Neural cell (in vitro differentiated cells): ENCODE measurements at regions not wholly inside any gene's neighbourhood (a gene's known extent, or its start where the extent isn't known, plus 50 kb on each side); places are given as distances from the start of the nearest gene placed in this dataset.

Experiments
- H2AFZ ChIP-seq: fragments of 200-600, 300-800 bp; sonication (generic), shearing (Covaris generic); 2 replicates; pipeline ENCODE4 v1.6.0; 2014; ENCODE audit warnings: low read depth, mild to moderate bottlenecking, antibody characterized with exemption, low read length, moderate library complexity
- H3F3A ChIP-seq: fragments of 200-600 bp; shearing (Covaris generic); 2 replicates; pipeline ENCODE4 v1.6.1; 2016; ENCODE audit warnings: mild to moderate bottlenecking, moderate library complexity, mixed read lengths, antibody characterized with exemption, low read length; ENCODE audit not compliant: insufficient read depth, poor library complexity, severe bottlenecking
- H3K27ac ChIP-seq: fragments of 200-600, 300-800 bp; sonication (generic), shearing (Covaris generic); 2 replicates; pipeline ENCODE4 v1.5.1; 2014; ENCODE audit warnings: mild to moderate bottlenecking, low read length, moderate library complexity
- H3K27me3 ChIP-seq: fragments of 300-800, 200-600 bp; sonication (generic), shearing (Covaris generic); 2 replicates; pipeline ENCODE4 v1.6.0; 2014; ENCODE audit warnings: mild to moderate bottlenecking, low read depth, low read length, moderate library complexity; ENCODE audit not compliant: insufficient read depth
- H3K36me3 ChIP-seq: fragments of 300-800, 200-600 bp; sonication (generic), shearing (Covaris generic); 2 replicates; pipeline ENCODE4 v1.5.1; 2014; ENCODE audit warnings: mild to moderate bottlenecking, antibody characterized with exemption, low read length, moderate library complexity; ENCODE audit not compliant: insufficient read depth
- H3K4me2 ChIP-seq: fragments of 300-800, 200-600 bp; sonication (generic), shearing (Covaris generic); 2 replicates; pipeline ENCODE4 v1.6.0; 2014; ENCODE audit warnings: mild to moderate bottlenecking, low read length
- H3K4me3 ChIP-seq: fragments of 300-800, 200-600 bp; sonication (generic), shearing (Covaris generic); 2 replicates; pipeline ENCODE4 v1.5.1; 2014; ENCODE audit warnings: mild to moderate bottlenecking, low read length, moderate library complexity
- H3K79me2 ChIP-seq: fragments of 200-600 bp; shearing (Covaris generic); replicated peaks from 2 replicates; pipeline ENCODE4 v1.6.0; 2014; ENCODE audit warnings: mild to moderate bottlenecking, low read length, moderate library complexity; ENCODE audit not compliant: insufficient read depth
- H3K9ac ChIP-seq: fragments of 300-800, 200-600 bp; sonication (generic), shearing (Covaris generic); 2 replicates; pipeline ENCODE4 v1.6.1; 2016; ENCODE audit warnings: mild to moderate bottlenecking, low read length, mixed read lengths
- H3K9me2 ChIP-seq: fragments of 200-600 bp; shearing (Covaris generic); 2 replicates; pipeline ENCODE4 v1.6.1; 2016; ENCODE audit warnings: mild to moderate bottlenecking, low read length, mixed read lengths; ENCODE audit not compliant: insufficient read depth
- H3K9me3 ChIP-seq: fragments of 200-600, 300-800 bp; sonication (generic), shearing (Covaris generic); 2 replicates; pipeline ENCODE4 v1.6.1; 2016; ENCODE audit warnings: mild to moderate bottlenecking, mixed run types, low read length, moderate library complexity, mixed read lengths
- H4K20me1 ChIP-seq: fragments of 200-600 bp; shearing (Covaris generic); 2 replicates; pipeline ENCODE4 v1.6.1; 2016; ENCODE audit warnings: mild to moderate bottlenecking, mixed run types; ENCODE audit not compliant: insufficient read depth
- CTCF ChIP-seq: fragments of 450-650 bp; IDR thresholded peaks from 2 replicates; pipeline ENCODE4 v1.5.1; 2014; ENCODE audit warnings: antibody characterized with exemption, mild to moderate bottlenecking, moderate library complexity; ENCODE audit not compliant: poor library complexity, severe bottlenecking
- EP300 ChIP-seq: fragments of 450-650 bp; conservative IDR thresholded peaks from 2 replicates; pipeline ENCODE4 v1.6.1; 2014; ENCODE audit warnings: antibody characterized with exemption, mild to moderate bottlenecking, moderate library complexity; ENCODE audit not compliant: poor library complexity, severe bottlenecking
- EZH2 ChIP-seq: fragments of 200-600, 300-800 bp; shearing (Covaris generic), sonication (generic); IDR thresholded peaks from 2 replicates; pipeline ENCODE4 v1.6.1; 2014; ENCODE audit warnings: antibody characterized with exemption, low read length, borderline replicate concordance, mild to moderate bottlenecking; ENCODE audit not compliant: insufficient read depth, poor library complexity, severe bottlenecking
- MXI1 ChIP-seq: fragments of 450-650 bp; conservative IDR thresholded peaks from 2 replicates; pipeline ENCODE4 v1.6.1; 2014; ENCODE audit warnings: antibody characterized with exemption, mild to moderate bottlenecking; ENCODE audit not compliant: poor library complexity, severe bottlenecking
- POLR2AphosphoS5 ChIP-seq: IDR thresholded peaks from 2 replicates; pipeline ENCODE4 v1.6.1; 2012
- RAD21 ChIP-seq: fragments of 450-650 bp; conservative IDR thresholded peaks from 2 replicates; pipeline ENCODE4 v1.6.1; 2014; ENCODE audit warnings: antibody characterized with exemption, mild to moderate bottlenecking, moderate library complexity
- REST ChIP-seq: IDR thresholded peaks from 2 replicates; pipeline ENCODE4 v1.6.1; 2012; ENCODE audit warnings: borderline replicate concordance
- SMC3 ChIP-seq: fragments of 450-650 bp; conservative IDR thresholded peaks from 2 replicates; pipeline ENCODE4 v1.6.1; 2014; ENCODE audit warnings: antibody characterized with exemption, mild to moderate bottlenecking, moderate library complexity; ENCODE audit not compliant: poor library complexity
- TAF1 ChIP-seq: IDR thresholded peaks from 2 replicates; pipeline ENCODE4 v1.6.1; 2012; ENCODE audit warnings: low read depth

- Histone ChIP-seq H3K4me2 (no peak overlapping the region), H3K9ac (peak overlapping the region; percentile 10), H2AFZ (no peak overlapping the region), H3K79me2 (no peaks in the 10 kb centered on the region), H3K9me3 (no peaks in the 10 kb centered on the region), H3K27me3 (no peaks in the 10 kb centered on the region), H3F3A (no peaks in the 10 kb centered on the region), H3K27ac (no peak overlapping the region), H3K9me2 (no peaks in the 10 kb centered on the region), H3K36me3 (no peaks in the 10 kb centered on the region), H3K4me3 (no peak overlapping the region), H4K20me1 (no peaks in the 10 kb centered on the region)
- TF ChIP-seq POLR2AphosphoS5 (peak; percentile 28), EZH2 (no peak), REST (no peak), EP300 (no peak), CTCF (peak; percentile 51), SMC3 (no peak)
Measured at GRCh38 chr17:77892469-77893143, 65.9 kb upstream of the TNRC6C start.

- H3K9me2 ChIP-seq: no peaks in the 10 kb centered on the region
- H3K9ac ChIP-seq: peak overlapping the region; percentile 10
- no peak overlapping the region for H2AFZ ChIP-seq
- no peak overlapping the region for H3K4me2 ChIP-seq
- H3K27me3 ChIP-seq: no peaks in the 10 kb centered on the region
- TF ChIP-seq TAF1: no peak
- TF ChIP-seq REST: no peak
- no peak for TF ChIP-seq POLR2AphosphoS5
- no peak for TF ChIP-seq EP300
- no peak for TF ChIP-seq CTCF
- TF ChIP-seq RAD21: no peak
- no peak for TF ChIP-seq EZH2
- TF ChIP-seq MXI1: no peak
- TF ChIP-seq SMC3: no peak
- no peak overlapping the region for H3K27ac ChIP-seq
- no peaks in the 10 kb centered on the region for H4K20me1 ChIP-seq
- H3K9me3 ChIP-seq: no peaks in the 10 kb centered on the region
- H3F3A ChIP-seq: no peaks in the 10 kb centered on the region
- H3K4me3 ChIP-seq: no peak overlapping the region
- H3K79me2 ChIP-seq: no peaks in the 10 kb centered on the region
- no peaks in the 10 kb centered on the region for H3K36me3 ChIP-seq
Measured at GRCh38 chr17:77893144-77894044, 65.1 kb upstream of the TNRC6C start.
